PC-9 (cell line): ENCODE measurements at regions not wholly inside any gene's neighbourhood (a gene's known extent, or its start where the extent isn't known, plus 50 kb on each side); places are given as distances from the start of the nearest gene placed in this dataset.

ENCODE experiments used
- CTCF ChIP-seq: fragments of 200-600 bp; sonication (generic); conservative IDR thresholded peaks from 2 replicates; pipeline ENCODE4 v1.6.1; 2017; ENCODE audit warnings: mixed run types, antibody characterized with exemption, mild to moderate bottlenecking, moderate library complexity
- EZH2 ChIP-seq: fragments of 200-600 bp; sonication (generic); IDR thresholded peaks from 2 replicates; pipeline ENCODE4 v1.8.0; 2017; ENCODE audit warnings: antibody characterized with exemption, low read depth

GRCh38 chr21:24280596-24280995 lies 1326.7 kb downstream of the MRPL39 start:
- TF ChIP-seq CTCF (no peak), EZH2 (no peak)
